ENCODE measurements at regions not wholly inside any gene's neighbourhood (a gene's known extent, or its start where the extent isn't known, plus 50 kb on each side); places are given as distances from the start of the nearest gene placed in this dataset.
"Not testable (repeated sequence)": the region's sequence is repeated elsewhere in the genome, so short reads cannot be mapped to it uniquely, and the experiment has no call there.

GRCh38 chr1:95797761-95798160, 563.8 kb downstream of the RWDD3 start:
- DNase-seq: not testable (repeated sequence)

GRCh38 chr1:95806171-95806570, 572.2 kb downstream of the RWDD3 start:
- DNase-seq: no peak

- no peak for DNase-seq
These were observed 575.4 kb downstream of the RWDD3 start for GRCh38 chr1:95809391-95809790.

GRCh38 chr1:95815511-95815910, 581.5 kb downstream of the RWDD3 start:
- DNase-seq: no peak

GRCh38 chr1:95829556-95829955, 595.5 kb downstream of the RWDD3 start:
- DNase-seq: no peak

- DNase-seq: no peak
These were observed 598.4 kb downstream of the RWDD3 start for GRCh38 chr1:95832370-95832769.

- no peak for DNase-seq
These were observed 615.4 kb downstream of the RWDD3 start for GRCh38 chr1:95849439-95849838.

GRCh38 chr1:95850165-95850649, 616.2 kb downstream of the RWDD3 start:
- no peak for DNase-seq

GRCh38 chr1:95850763-95851162, 616.8 kb downstream of the RWDD3 start:
- no peak for DNase-seq

GRCh38 chr1:95852483-95853070, 618.6 kb downstream of the RWDD3 start:
- DNase-seq: no peak

GRCh38 chr1:95854457-95854856, 620.4 kb downstream of the RWDD3 start:
- DNase-seq: no peak

GRCh38 chr1:95863086-95863485, 629.1 kb downstream of the RWDD3 start:
- no peak for DNase-seq

GRCh38 chr1:95865769-95866168, 631.8 kb downstream of the RWDD3 start:
- no peak for DNase-seq

- no peak for DNase-seq
These were observed 642.3 kb downstream of the RWDD3 start for GRCh38 chr1:95876276-95876675.

- DNase-seq: no peak
These were observed 645.6 kb downstream of the RWDD3 start for GRCh38 chr1:95879498-95880050.

GRCh38 chr1:95888941-95889390, 655.0 kb downstream of the RWDD3 start:
- DNase-seq: no peak

GRCh38 chr1:95889400-95889799, 655.4 kb downstream of the RWDD3 start:
- DNase-seq: no peak

- no peak for DNase-seq
These were observed 659.9 kb downstream of the RWDD3 start for GRCh38 chr1:95893921-95894320.

- peak; percentile 60 for DNase-seq
These were observed 669.0 kb downstream of the RWDD3 start for GRCh38 chr1:95903060-95903459.

- no peak for DNase-seq
These were observed 671.9 kb downstream of the RWDD3 start for GRCh38 chr1:95905818-95906395.

- not testable (repeated sequence) for DNase-seq
These were observed 677.7 kb downstream of the RWDD3 start for GRCh38 chr1:95911739-95912138.

- no peak for DNase-seq
These were observed 682.6 kb downstream of the RWDD3 start for GRCh38 chr1:95916616-95917015.

GRCh38 chr1:95924684-95925083, 690.7 kb downstream of the RWDD3 start:
- no peak for DNase-seq

GRCh38 chr1:95926331-95926730, 692.3 kb downstream of the RWDD3 start:
- no peak for DNase-seq

- DNase-seq: no peak
These were observed 693.1 kb downstream of the RWDD3 start for GRCh38 chr1:95927061-95927460.

Data from NCI-H1436 treated with DMSO at 0.1 percent for 48 hours (cell line).